Gastrocnemius medialis (tissue), 4 donors: ENCODE measurements at regions not wholly inside any gene's neighbourhood (a gene's known extent, or its start where the extent isn't known, plus 50 kb on each side); places are given as distances from the start of the nearest gene placed in this dataset.

Experiments
- POLR2A ChIP-seq, 2 donors: fragments of 450-650 bp; IDR thresholded peaks; one replicate each; pipeline ENCODE4 v1.6.1; 2017; ENCODE audit warnings: antibody characterized with exemption in 2 of 2, mild to moderate bottlenecking in 2 of 2, moderate library complexity in 2 of 2
- TF ChIP-seq, protein P1 (sequence below), 5 experiments: fragments of 450-650 bp in 3 of 5; fragments of 200-600 bp in 2 of 5; sonication (generic) in 2 of 5; IDR thresholded peaks in 4 of 5; conservative IDR thresholded peaks in 1 of 5; 1 replicate in 4 of 5; 2 replicates in 1 of 5; pipeline ENCODE4 v1.5.1; 2016 to 2019; ENCODE audit warnings: antibody characterized with exemption in 5 of 5, mild to moderate bottlenecking in 3 of 5, moderate library complexity in 3 of 5

GRCh38 chr5:91266184-91266705, 116.9 kb downstream of the ARRDC3 start:
- TF ChIP-seq, protein P1, sequence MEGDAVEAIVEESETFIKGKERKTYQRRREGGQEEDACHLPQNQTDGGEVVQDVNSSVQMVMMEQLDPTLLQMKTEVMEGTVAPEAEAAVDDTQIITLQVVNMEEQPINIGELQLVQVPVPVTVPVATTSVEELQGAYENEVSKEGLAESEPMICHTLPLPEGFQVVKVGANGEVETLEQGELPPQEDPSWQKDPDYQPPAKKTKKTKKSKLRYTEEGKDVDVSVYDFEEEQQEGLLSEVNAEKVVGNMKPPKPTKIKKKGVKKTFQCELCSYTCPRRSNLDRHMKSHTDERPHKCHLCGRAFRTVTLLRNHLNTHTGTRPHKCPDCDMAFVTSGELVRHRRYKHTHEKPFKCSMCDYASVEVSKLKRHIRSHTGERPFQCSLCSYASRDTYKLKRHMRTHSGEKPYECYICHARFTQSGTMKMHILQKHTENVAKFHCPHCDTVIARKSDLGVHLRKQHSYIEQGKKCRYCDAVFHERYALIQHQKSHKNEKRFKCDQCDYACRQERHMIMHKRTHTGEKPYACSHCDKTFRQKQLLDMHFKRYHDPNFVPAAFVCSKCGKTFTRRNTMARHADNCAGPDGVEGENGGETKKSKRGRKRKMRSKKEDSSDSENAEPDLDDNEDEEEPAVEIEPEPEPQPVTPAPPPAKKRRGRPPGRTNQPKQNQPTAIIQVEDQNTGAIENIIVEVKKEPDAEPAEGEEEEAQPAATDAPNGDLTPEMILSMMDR (IDR thresholded peaks at IDR 0.05 in 4 of 5, conservative IDR thresholded peaks at IDR 0.05 in 1 of 5) = peak; percentile 26 to 59 (median 48)
- no peak for TF ChIP-seq POLR2A (IDR thresholded peaks at IDR 0.05)
